Naive thymus-derived CD4-positive, alpha-beta T cell (primary cell): ENCODE measurements at regions not wholly inside any gene's neighbourhood (a gene's known extent, or its start where the extent isn't known, plus 50 kb on each side); places are given as distances from the start of the nearest gene placed in this dataset.

Experiments
- ATAC-seq: fragments of 150-1000 bp; cut with Tn5 transposase; 2 replicates; pipeline ENCODE4 v1.10.0; 2021; ENCODE audit warnings: mild to moderate bottlenecking, moderate library complexity
- CTCF ChIA-PET: fragments of 350-600 bp; sonication (Branson Sonifier 250); formaldehyde crosslinking; loops from one replicate; lab custom pipeline; 2021; ENCODE audit warnings: antibody characterized with exemption; lab: Charles Lee
- POLR2A ChIA-PET: fragments of 350-600 bp; sonication (Branson Sonifier 250); formaldehyde crosslinking; loops from one replicate; lab custom pipeline; 2021; ENCODE audit warnings: antibody characterized with exemption, inconsistent platforms; lab: Charles Lee
- DNase-seq, 9 donors: peaks; one replicate each; pipeline versions ENCODE4 v3.0.0 to v3.0.0-alpha.2; 2020 to 2022; ENCODE audit warnings: mixed read lengths in 1 of 9
- H3K27ac ChIP-seq: one replicate; pipeline ENCODE4 v1.7.0; 2013; ENCODE audit warnings: mild to moderate bottlenecking, low read depth, low read length, moderate library complexity
- H3K27me3 ChIP-seq, 2 donors: one replicate each; pipeline ENCODE4 v1.7.0; 2013; ENCODE audit warnings: low read length in 2 of 2, mild to moderate bottlenecking in 2 of 2, moderate library complexity in 2 of 2; ENCODE audit not compliant: control insufficient read depth in 2 of 2, insufficient read depth in 2 of 2
- H3K36me3 ChIP-seq, 3 experiments: 1 replicate in 2 of 3; 2 replicates in 1 of 3; pipeline ENCODE4 v1.7.0; 2013; ENCODE audit warnings: low read length in 3 of 3, mild to moderate bottlenecking in 3 of 3, moderate library complexity in 1 of 3; ENCODE audit not compliant: insufficient read depth in 3 of 3, control insufficient read depth in 2 of 3
- H3K4me1 ChIP-seq, 2 donors: one replicate each; pipeline ENCODE4 v1.7.0; 2013; ENCODE audit warnings: low read length in 2 of 2, mild to moderate bottlenecking in 2 of 2, moderate library complexity in 1 of 2; ENCODE audit not compliant: control insufficient read depth in 2 of 2, insufficient read depth in 2 of 2
- H3K4me3 ChIP-seq: 2 replicates; pipeline ENCODE4 v1.7.0; 2013; ENCODE audit warnings: mild to moderate bottlenecking, low read length
- H3K9me3 ChIP-seq, 3 experiments: 1 replicate in 2 of 3; 2 replicates in 1 of 3; pipeline ENCODE4 v1.7.0; 2013; ENCODE audit warnings: low read length in 3 of 3; ENCODE audit not compliant: control insufficient read depth in 2 of 3
- H3K27ac Mint-ChIP-seq, 9 donors: one replicate each; pipeline ENCODE4 v1.8.0; 2020 to 2022; ENCODE audit warnings: mixed read lengths in 9 of 9, mild to moderate bottlenecking in 8 of 9, moderate library complexity in 5 of 9, inconsistent platforms in 2 of 9
- H3K27me3 Mint-ChIP-seq, 5 donors: one replicate each; pipeline ENCODE4 v1.8.0; 2021 to 2022; ENCODE audit warnings: mixed read lengths in 5 of 5, mild to moderate bottlenecking in 1 of 5
- H3K36me3 Mint-ChIP-seq, 5 donors: one replicate each; pipeline ENCODE4 v1.8.0; 2020 to 2022; ENCODE audit warnings: mixed read lengths in 5 of 5, mild to moderate bottlenecking in 3 of 5, inconsistent platforms in 1 of 5
- H3K4me1 Mint-ChIP-seq, 7 donors: one replicate each; pipeline ENCODE4 v1.8.0; 2020 to 2022; ENCODE audit warnings: mixed read lengths in 7 of 7, mild to moderate bottlenecking in 3 of 7, inconsistent platforms in 1 of 7
- H3K4me3 Mint-ChIP-seq, 10 donors: one replicate each; pipeline ENCODE4 v1.8.0; 2020 to 2022; ENCODE audit warnings: mild to moderate bottlenecking in 10 of 10, mixed read lengths in 10 of 10, moderate library complexity in 6 of 10, inconsistent platforms in 2 of 10
- H3K9me3 Mint-ChIP-seq, 11 donors: one replicate each; pipeline ENCODE4 v1.8.0; 2020 to 2022; ENCODE audit warnings: mixed read lengths in 11 of 11, mild to moderate bottlenecking in 4 of 11, inconsistent platforms in 1 of 11, moderate library complexity in 1 of 11
- intact Hi-C, 2 donors: fragments of 100-400 bp; cut with micrococcal nuclease; formaldehyde crosslinking; loops; one replicate each; pipeline ENCODE4 v1.15.1; 2023

- no peak overlapping the region for H3K27ac Mint-ChIP-seq
- H3K36me3 Mint-ChIP-seq, result no peaks in the 10 kb centered on the region
- H3K36me3 ChIP-seq, result no peaks in the 10 kb centered on the region
- DNase-seq (no peak), ATAC-seq (no peak)
- intact Hi-C loops, result no loop called here
- ChIA-PET POLR2A (no interaction called here), CTCF (no interaction called here)
- peaks cover 0 to 9% (median 1%) of the 10 kb centered on the region in 11 donors for H3K9me3 Mint-ChIP-seq
- no peaks in the 10 kb centered on the region for H3K4me1 Mint-ChIP-seq
- H3K27ac ChIP-seq, result no peak overlapping the region
- H3K9me3 ChIP-seq, result no peaks in the 10 kb centered on the region
- no peaks in the 10 kb centered on the region for H3K27me3 Mint-ChIP-seq
- no peak overlapping the region for H3K4me3 ChIP-seq
- no peaks in the 10 kb centered on the region for H3K27me3 ChIP-seq
- H3K4me3 Mint-ChIP-seq, result no peak overlapping the region
- no peaks in the 10 kb centered on the region for H3K4me1 ChIP-seq
These were observed 165.4 kb upstream of the TACR3 start for GRCh38 chr4:103885152-103885551.

- no peak overlapping the region for H3K4me3 ChIP-seq
- no peak overlapping the region for H3K4me3 Mint-ChIP-seq
These were observed 147.5 kb upstream of the TACR3 start for GRCh38 chr4:103867311-103867710.

GRCh38 chr4:103853627-103854026, 133.8 kb upstream of the TACR3 start:
- Mint-ChIP-seq H3K27ac (no peak overlapping the region), H3K27me3 (no peaks in the 10 kb centered on the region), H3K36me3 (no peaks in the 10 kb centered on the region), H3K4me1 (no peaks in the 10 kb centered on the region), H3K4me3 (no peak overlapping the region), H3K9me3 (peaks cover 1 to 20% (median 4%) of the 10 kb centered on the region in 11 donors)
- DNase-seq (no peak), ATAC-seq (no peak)
- H3K9me3 ChIP-seq, result no peaks in the 10 kb centered on the region
- CTCF ChIA-PET, result no interaction called here
- no peak overlapping the region for H3K4me3 ChIP-seq
- H3K27ac ChIP-seq, result no peak overlapping the region
- POLR2A ChIA-PET, result no interaction called here
- H3K4me1 ChIP-seq, result no peaks in the 10 kb centered on the region
- no peaks in the 10 kb centered on the region for H3K27me3 ChIP-seq
- H3K36me3 ChIP-seq, result no peaks in the 10 kb centered on the region
- intact Hi-C loops, result no loop called here

More at GRCh38 chr4:103867311-103867710, 147.5 kb upstream of the TACR3 start:
- Mint-ChIP-seq H3K27ac (no peak overlapping the region), H3K4me1 (no peaks in the 10 kb centered on the region), H3K9me3 (peaks cover 0 to 27% (median 5%) of the 10 kb centered on the region in 11 donors), H3K27me3 (no peaks in the 10 kb centered on the region), H3K36me3 (peaks cover 0 to 4% (median 0%) of the 10 kb centered on the region in 5 donors)
- ChIA-PET POLR2A (no interaction called here), CTCF (no interaction called here)
- ATAC-seq, result no peak
- no peaks in the 10 kb centered on the region for H3K4me1 ChIP-seq
- no peak for DNase-seq
- H3K27me3 ChIP-seq, result no peaks in the 10 kb centered on the region
- no peaks in the 10 kb centered on the region for H3K9me3 ChIP-seq
- no peaks in the 10 kb centered on the region for H3K36me3 ChIP-seq
- intact Hi-C loops, result no loop called here
- no peak overlapping the region for H3K27ac ChIP-seq

GRCh38 chr4:103853146-103853545, 133.4 kb upstream of the TACR3 start:
- H3K9me3 Mint-ChIP-seq, result peaks cover 1 to 23% (median 4%) of the 10 kb centered on the region in 11 donors
- ChIA-PET CTCF (no interaction called here), POLR2A (no interaction called here)
- Histone ChIP-seq H3K27ac (no peak overlapping the region), H3K9me3 (no peaks in the 10 kb centered on the region), H3K4me3 (no peak overlapping the region), H3K27me3 (no peaks in the 10 kb centered on the region), H3K4me1 (no peaks in the 10 kb centered on the region), H3K36me3 (no peaks in the 10 kb centered on the region)
- H3K27ac Mint-ChIP-seq, result no peak overlapping the region
- no peaks in the 10 kb centered on the region for H3K36me3 Mint-ChIP-seq
- no peak overlapping the region for H3K4me3 Mint-ChIP-seq
- no peaks in the 10 kb centered on the region for H3K4me1 Mint-ChIP-seq
- intact Hi-C loops, result no loop called here
- H3K27me3 Mint-ChIP-seq, result no peaks in the 10 kb centered on the region
- DNase-seq (no peak), ATAC-seq (no peak)

GRCh38 chr4:103845075-103845474, 125.3 kb upstream of the TACR3 start:
- intact Hi-C loops, result no loop called here
- no peaks in the 10 kb centered on the region for H3K4me1 Mint-ChIP-seq

GRCh38 chr4:103842637-103843239, 123.0 kb upstream of the TACR3 start:
- intact Hi-C loops, result no loop called here
- H3K36me3 ChIP-seq, result no peaks in the 10 kb centered on the region
- Mint-ChIP-seq H3K27ac (no peak overlapping the region), H3K36me3 (peaks cover 0 to 7% (median 0%) of the 10 kb centered on the region in 5 donors), H3K27me3 (no peaks in the 10 kb centered on the region), H3K4me3 (no peak overlapping the region), H3K4me1 (no peaks in the 10 kb centered on the region), H3K9me3 (peaks cover 2 to 21% (median 8%) of the 10 kb centered on the region in 11 donors)
- no peak overlapping the region for H3K4me3 ChIP-seq
- no peaks in the 10 kb centered on the region for H3K4me1 ChIP-seq
- H3K27ac ChIP-seq, result no peak overlapping the region
- H3K9me3 ChIP-seq, result no peaks in the 10 kb centered on the region
- CTCF ChIA-PET, result no interaction called here
- no peak for DNase-seq
- POLR2A ChIA-PET, result no interaction called here
- H3K27me3 ChIP-seq, result no peaks in the 10 kb centered on the region
- ATAC-seq, result no peak

More at GRCh38 chr4:103845075-103845474, 125.3 kb upstream of the TACR3 start:
- H3K27ac ChIP-seq, result no peak overlapping the region
- H3K4me3 Mint-ChIP-seq, result no peak overlapping the region
- DNase-seq (no peak), ATAC-seq (no peak)
- no peaks in the 10 kb centered on the region for H3K4me1 ChIP-seq
- H3K4me3 ChIP-seq, result no peak overlapping the region
- H3K9me3 ChIP-seq, result no peaks in the 10 kb centered on the region
- no peaks in the 10 kb centered on the region for H3K27me3 ChIP-seq
- POLR2A ChIA-PET, result no interaction called here
- no peak overlapping the region for H3K27ac Mint-ChIP-seq
- CTCF ChIA-PET, result no interaction called here
- peaks cover 0 to 37% (median 9%) of the 10 kb centered on the region in 11 donors for H3K9me3 Mint-ChIP-seq
- no peaks in the 10 kb centered on the region for H3K27me3 Mint-ChIP-seq
- H3K36me3 Mint-ChIP-seq, result peaks cover 0 to 7% (median 0%) of the 10 kb centered on the region in 5 donors
- no peaks in the 10 kb centered on the region for H3K36me3 ChIP-seq

- intact Hi-C loops, result no loop called here
- ChIA-PET POLR2A (no interaction called here), CTCF (no interaction called here)
- no peak for ATAC-seq
- Histone ChIP-seq H3K4me1 (no peaks in the 10 kb centered on the region), H3K4me3 (no peak overlapping the region), H3K27ac (no peak overlapping the region), H3K27me3 (no peaks in the 10 kb centered on the region), H3K9me3 (no peaks in the 10 kb centered on the region), H3K36me3 (no peaks in the 10 kb centered on the region)
- DNase-seq, result no peak
- H3K27ac Mint-ChIP-seq, result no peak overlapping the region
- H3K27me3 Mint-ChIP-seq, result no peaks in the 10 kb centered on the region
- H3K4me1 Mint-ChIP-seq, result no peaks in the 10 kb centered on the region
- peaks cover 2 to 16% (median 8%) of the 10 kb centered on the region in 11 donors for H3K9me3 Mint-ChIP-seq
- peaks cover 0 to 7% (median 0%) of the 10 kb centered on the region in 5 donors for H3K36me3 Mint-ChIP-seq
- no peak overlapping the region for H3K4me3 Mint-ChIP-seq
These were observed 122.3 kb upstream of the TACR3 start for GRCh38 chr4:103842076-103842475.
